H9 (cell line): ENCODE measurements at regions not wholly inside any gene's neighbourhood (a gene's known extent, or its start where the extent isn't known, plus 50 kb on each side); places are given as distances from the start of the nearest gene placed in this dataset.

Source experiments
- DNase-seq: peaks from one replicate; pipeline ENCODE4 v3.0.0-alpha.2; 2017
- H2AFZ ChIP-seq: one replicate; pipeline ENCODE4 v1.6.1; 2013; ENCODE audit warnings: mild to moderate bottlenecking, low read length, control low read depth, moderate library complexity
- H2AK5ac ChIP-seq: 2 replicates; pipeline ENCODE4 v1.6.1; 2013; ENCODE audit warnings: low read length, control low read depth, mixed read lengths; ENCODE audit not compliant: insufficient read length
- H2BK120ac ChIP-seq: one replicate; pipeline ENCODE4 v1.6.1; 2013; ENCODE audit warnings: low read depth, mild to moderate bottlenecking, low read length, control low read depth, inconsistent platforms; ENCODE audit not compliant: poor library complexity, severe bottlenecking
- H2BK12ac ChIP-seq: 2 replicates; pipeline ENCODE4 v1.6.1; 2013; ENCODE audit warnings: low read length, control low read depth, mixed read lengths, low read depth; ENCODE audit not compliant: insufficient read length
- H2BK15ac ChIP-seq: 2 replicates; pipeline ENCODE4 v1.6.1; 2013; ENCODE audit warnings: low read depth, low read length, control low read depth
- H2BK20ac ChIP-seq: one replicate; pipeline ENCODE4 v1.6.1; 2013; ENCODE audit warnings: low read depth, mild to moderate bottlenecking, low read length, control low read depth, inconsistent platforms; ENCODE audit not compliant: poor library complexity, severe bottlenecking
- H2BK5ac ChIP-seq: 2 replicates; pipeline ENCODE4 v1.6.1; 2013; ENCODE audit warnings: low read length, control low read depth, mixed read lengths; ENCODE audit not compliant: insufficient read length
- H3K14ac ChIP-seq: 2 replicates; pipeline ENCODE4 v1.6.1; 2013; ENCODE audit warnings: low read length, control low read depth; ENCODE audit not compliant: insufficient read depth
- H3K18ac ChIP-seq: 2 replicates; pipeline ENCODE4 v1.6.1; 2013; ENCODE audit warnings: low read depth, mild to moderate bottlenecking, mixed read lengths, low read length, control low read depth; ENCODE audit not compliant: insufficient read length
- H3K23ac ChIP-seq: 2 replicates; pipeline ENCODE4 v1.6.1; 2013; ENCODE audit warnings: low read length, control low read depth, mixed read lengths, low read depth; ENCODE audit not compliant: insufficient read length
- H3K23me2 ChIP-seq: 2 replicates; pipeline ENCODE4 v1.6.1; 2013; ENCODE audit warnings: low read depth, mild to moderate bottlenecking, mixed read lengths, low read length, control low read depth; ENCODE audit not compliant: insufficient read length, poor library complexity, severe bottlenecking
- H3K27ac ChIP-seq: 2 replicates; pipeline ENCODE4 v1.5.1; 2013; ENCODE audit warnings: low read length, control low read depth, mixed read lengths, low read depth; ENCODE audit not compliant: insufficient read length
- H3K27me3 ChIP-seq: 2 replicates; pipeline ENCODE4 v1.6.1; 2013; ENCODE audit warnings: low read length, control low read depth, inconsistent platforms; ENCODE audit not compliant: insufficient read depth
- H3K4ac ChIP-seq: 2 replicates; pipeline ENCODE4 v1.6.1; 2013; ENCODE audit warnings: low read depth, mild to moderate bottlenecking, control low read depth, inconsistent platforms, low read length, moderate library complexity
- H3K4me1 ChIP-seq: 2 replicates; pipeline ENCODE4 v1.6.1; 2013; ENCODE audit warnings: low read length, control low read depth, inconsistent platforms; ENCODE audit not compliant: insufficient read depth
- H3K4me2 ChIP-seq: 2 replicates; pipeline ENCODE4 v1.6.1; 2013; ENCODE audit warnings: low read length, control low read depth, mixed read lengths; ENCODE audit not compliant: insufficient read length, insufficient read depth
- H3K56ac ChIP-seq: 2 replicates; pipeline ENCODE4 v1.6.1; 2013; ENCODE audit warnings: low read depth, mild to moderate bottlenecking, mixed read lengths, low read length, control low read depth; ENCODE audit not compliant: insufficient read length
- H3K79me1 ChIP-seq: 2 replicates; pipeline ENCODE4 v1.6.1; 2013; ENCODE audit warnings: low read depth, mild to moderate bottlenecking, moderate library complexity, low read length, control low read depth, inconsistent platforms; ENCODE audit not compliant: insufficient read depth, poor library complexity, severe bottlenecking
- H3K79me2 ChIP-seq: 2 replicates; pipeline ENCODE4 v1.6.1; 2013; ENCODE audit warnings: low read length, control low read depth, inconsistent platforms; ENCODE audit not compliant: insufficient read depth
- H3K9ac ChIP-seq: 2 replicates; pipeline ENCODE4 v1.6.1; 2013; ENCODE audit warnings: low read length, control low read depth, mixed read lengths; ENCODE audit not compliant: insufficient read length; ENCODE audit errors: extremely low read depth
- H3K9me3 ChIP-seq: one replicate; pipeline ENCODE4 v1.6.1; 2013; ENCODE audit warnings: low read depth, low read length, inconsistent platforms; ENCODE audit not compliant: control insufficient read depth
- H3T11ph ChIP-seq: one replicate; pipeline ENCODE4 v1.6.1; 2013; ENCODE audit warnings: mild to moderate bottlenecking, low read length, control low read depth, inconsistent platforms
- H4K20me1 ChIP-seq: one replicate; pipeline ENCODE4 v1.6.1; 2013; ENCODE audit not compliant: control insufficient read depth, insufficient read length, insufficient read depth
- H4K5ac ChIP-seq: 2 replicates; pipeline ENCODE4 v1.6.1; 2013; ENCODE audit warnings: low read depth, mild to moderate bottlenecking, mixed read lengths, low read length, control low read depth; ENCODE audit not compliant: insufficient read length
- H4K8ac ChIP-seq: replicated peaks from 2 replicates; pipeline ENCODE4 v1.6.1; 2013; ENCODE audit warnings: low read length, control low read depth, mixed read lengths, low read depth; ENCODE audit not compliant: insufficient read length
- H4K91ac ChIP-seq: 2 replicates; pipeline ENCODE4 v1.6.1; 2013; ENCODE audit warnings: low read depth, mild to moderate bottlenecking, moderate library complexity, mixed read lengths, low read length, control low read depth; ENCODE audit not compliant: insufficient read length
- H3K27ac Mint-ChIP-seq, 3 experiments: 2 replicates in 2 of 3; 3 replicates in 1 of 3; pipeline ENCODE4 v1.8.0; 2020 to 2021; ENCODE audit warnings: mixed read lengths in 3 of 3, mild to moderate bottlenecking in 1 of 3, moderate library complexity in 1 of 3
- H3K27me3 Mint-ChIP-seq: 2 replicates; pipeline ENCODE4 v1.8.0; 2021; ENCODE audit warnings: low read depth, mild to moderate bottlenecking, moderate library complexity, mixed read lengths
- H3K36me3 Mint-ChIP-seq, 3 experiments: 2 replicates in 2 of 3; 3 replicates in 1 of 3; pipeline ENCODE4 v1.8.0; 2020 to 2021; ENCODE audit warnings: low read depth in 3 of 3, mixed read lengths in 3 of 3; ENCODE audit not compliant: insufficient read depth in 1 of 3
- H3K4me1 Mint-ChIP-seq, 2 experiments: 2 replicates each; pipeline ENCODE4 v1.8.0; 2020; ENCODE audit warnings: mixed read lengths in 2 of 2
- H3K4me3 Mint-ChIP-seq, 2 experiments: 2 replicates in 1 of 2; 3 replicates in 1 of 2; pipeline ENCODE4 v1.8.0; 2020 to 2021; ENCODE audit warnings: mild to moderate bottlenecking in 2 of 2, mixed read lengths in 2 of 2, moderate library complexity in 1 of 2
- H3K9me3 Mint-ChIP-seq, 2 experiments: 2 replicates in 1 of 2; 3 replicates in 1 of 2; pipeline ENCODE4 v1.8.0; 2020; ENCODE audit warnings: mild to moderate bottlenecking in 2 of 2, mixed read lengths in 2 of 2, moderate library complexity in 1 of 2
- CTCF ChIP-seq: fragments of 200-600 bp; sonication (generic); conservative IDR thresholded peaks from 3 replicates; pipeline ENCODE4 v1.8.0; 2021; ENCODE audit warnings: antibody characterized with exemption, mild to moderate bottlenecking
- WGBS: extraction: QIAGEN DNeasy Blood & Tissue Kit; methylation state at CpG from one replicate; pipeline ENCODE4 v1.1.7; 2013; ENCODE audit warnings: missing lambda C conversion rate, low lambda C conversion rate, mixed read lengths; ENCODE audit not compliant: insufficient read length; ENCODE audit errors: extremely low coverage; 5-methylcytosine and 5-hydroxymethylcytosine counted together

GRCh38 chr18:14026199-14026598 lies 106.0 kb downstream of the ZNF519 start:
- Mint-ChIP-seq H3K27me3 (peaks cover 8% of the 10 kb centered on the region), H3K36me3 (peaks cover 8 to 26% (median 14%) of the 10 kb centered on the region in 3 experiments), H3K27ac (peak overlapping the region in 2 of 3 experiments; percentile 7 to 62; a peak in 4 of 7 replicates), H3K4me1 (peaks cover 37 to 45% of the 10 kb centered on the region in 2 experiments), H3K4me3 (peak overlapping the region; percentile 5 to 27; a peak in 3 of 5 replicates), H3K9me3 (peaks cover 22 to 24% of the 10 kb centered on the region in 2 experiments)
- no peak overlapping the region for H3K56ac ChIP-seq
- H4K91ac ChIP-seq, result no peak overlapping the region
- H2BK20ac ChIP-seq, result no peak overlapping the region
- H2BK120ac ChIP-seq, result no peak overlapping the region
- H3K4me1 ChIP-seq, result peaks cover 10% of the 10 kb centered on the region
- H2BK15ac ChIP-seq, result no peak overlapping the region
- H2AFZ ChIP-seq, result no peak overlapping the region
- H3T11ph ChIP-seq, result no peak overlapping the region
- no peak overlapping the region for H3K14ac ChIP-seq
- no peaks in the 10 kb centered on the region for H3K27me3 ChIP-seq
- no peak overlapping the region for H2BK12ac ChIP-seq
- no peaks in the 10 kb centered on the region for H3K79me1 ChIP-seq
- TF ChIP-seq CTCF, result no peak
- no peak overlapping the region for H3K9ac ChIP-seq
- H4K5ac ChIP-seq, result no peak overlapping the region
- peaks cover 3% of the 10 kb centered on the region for H4K20me1 ChIP-seq
- no CpG with 5 or more reads among the region's 4 CpGs for WGBS
- no peak overlapping the region for H2AK5ac ChIP-seq
- H2BK5ac ChIP-seq, result no peak overlapping the region
- H3K4ac ChIP-seq, result no peak overlapping the region
- peak; percentile 35 for DNase-seq
- peak overlapping the region; percentile 78 for H3K27ac ChIP-seq
- H3K23me2 ChIP-seq, result no peaks in the 10 kb centered on the region
- no peak overlapping the region for H3K18ac ChIP-seq
- H3K23ac ChIP-seq, result no peak overlapping the region
- no peaks in the 10 kb centered on the region for H3K79me2 ChIP-seq
- H4K8ac ChIP-seq, result no peak overlapping the region
- peak overlapping the region; percentile 79 for H3K4me2 ChIP-seq
- no peaks in the 10 kb centered on the region for H3K9me3 ChIP-seq
